C4-2B (cell line): ENCODE measurements at regions not wholly inside any gene's neighbourhood (a gene's known extent, or its start where the extent isn't known, plus 50 kb on each side); places are given as distances from the start of the nearest gene placed in this dataset.

Experiments used
- ZFX ChIP-seq: fragments of 450-650 bp; IDR thresholded peaks from 2 replicates; pipeline ENCODE4 v1.6.1; 2017
- TF ChIP-seq, protein P1 (sequence below): fragments of 450-650 bp; conservative IDR thresholded peaks from 2 replicates; pipeline ENCODE4 v1.5.1; 2017; ENCODE audit warnings: mild to moderate bottlenecking

DNA sequence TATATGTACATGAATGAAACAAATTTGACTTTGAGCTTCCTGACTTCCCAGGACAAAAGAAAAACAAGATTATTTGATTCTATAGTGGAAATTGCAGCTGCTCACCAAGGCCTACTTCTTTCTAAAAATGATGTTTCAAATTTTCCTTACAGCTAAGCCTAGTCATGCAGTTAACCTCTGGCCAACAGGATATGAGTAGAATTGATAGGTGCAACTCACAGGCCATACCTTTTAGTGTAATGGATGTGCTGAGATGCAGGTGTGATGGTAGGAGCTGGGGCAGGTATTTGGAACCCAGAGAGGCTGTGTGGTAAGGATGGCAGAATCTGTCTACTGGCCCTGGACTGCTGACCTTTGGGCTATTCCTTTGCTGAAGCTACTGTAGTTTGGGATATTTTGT is 230.9 kb upstream of the PREP start:
- TF ChIP-seq, protein P1, sequence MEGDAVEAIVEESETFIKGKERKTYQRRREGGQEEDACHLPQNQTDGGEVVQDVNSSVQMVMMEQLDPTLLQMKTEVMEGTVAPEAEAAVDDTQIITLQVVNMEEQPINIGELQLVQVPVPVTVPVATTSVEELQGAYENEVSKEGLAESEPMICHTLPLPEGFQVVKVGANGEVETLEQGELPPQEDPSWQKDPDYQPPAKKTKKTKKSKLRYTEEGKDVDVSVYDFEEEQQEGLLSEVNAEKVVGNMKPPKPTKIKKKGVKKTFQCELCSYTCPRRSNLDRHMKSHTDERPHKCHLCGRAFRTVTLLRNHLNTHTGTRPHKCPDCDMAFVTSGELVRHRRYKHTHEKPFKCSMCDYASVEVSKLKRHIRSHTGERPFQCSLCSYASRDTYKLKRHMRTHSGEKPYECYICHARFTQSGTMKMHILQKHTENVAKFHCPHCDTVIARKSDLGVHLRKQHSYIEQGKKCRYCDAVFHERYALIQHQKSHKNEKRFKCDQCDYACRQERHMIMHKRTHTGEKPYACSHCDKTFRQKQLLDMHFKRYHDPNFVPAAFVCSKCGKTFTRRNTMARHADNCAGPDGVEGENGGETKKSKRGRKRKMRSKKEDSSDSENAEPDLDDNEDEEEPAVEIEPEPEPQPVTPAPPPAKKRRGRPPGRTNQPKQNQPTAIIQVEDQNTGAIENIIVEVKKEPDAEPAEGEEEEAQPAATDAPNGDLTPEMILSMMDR = no peak
- TF ChIP-seq ZFX = no peak
